ENCODE measurements at regions not wholly inside any gene's neighbourhood (a gene's known extent, or its start where the extent isn't known, plus 50 kb on each side); places are given as distances from the start of the nearest gene placed in this dataset.

DNA sequence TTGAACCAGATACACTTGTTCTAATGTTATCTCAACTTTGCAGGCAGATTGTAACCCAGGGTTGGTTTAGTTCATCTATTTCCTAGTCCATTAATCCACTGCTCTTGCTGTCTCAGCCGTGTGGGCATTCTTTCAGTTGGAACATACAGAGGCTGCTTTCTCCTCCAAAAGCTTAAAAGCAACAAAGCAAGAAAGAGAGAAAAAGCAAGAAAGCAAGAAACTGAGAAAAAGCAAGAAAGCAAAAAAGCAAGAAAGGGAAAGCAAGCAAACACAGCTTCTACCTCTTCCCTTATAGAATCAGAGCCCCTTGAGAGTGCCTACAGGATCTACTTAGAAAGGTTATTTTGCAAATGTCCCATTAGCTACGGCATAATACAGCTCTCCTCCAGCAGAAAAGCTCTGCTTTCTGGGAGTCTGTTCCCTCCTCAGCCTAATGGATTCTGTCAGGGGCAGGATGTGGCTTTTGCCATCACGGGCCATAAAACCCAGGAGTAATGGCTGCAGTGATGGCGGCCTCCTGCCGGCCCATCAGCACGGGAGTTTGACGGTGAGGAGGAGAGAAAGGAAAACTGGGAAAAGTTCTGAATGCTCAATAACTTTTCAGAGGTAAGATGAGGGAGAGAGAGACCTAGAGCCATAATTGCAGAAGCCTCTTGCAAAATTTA, 156.8 kb upstream of the JARID2 start:
- no peak for TF ChIP-seq POLR2AphosphoS5 (IDR thresholded peaks at IDR 0.05; ENCODE audit: low read depth, low read length)
- TF ChIP-seq, protein P1, sequence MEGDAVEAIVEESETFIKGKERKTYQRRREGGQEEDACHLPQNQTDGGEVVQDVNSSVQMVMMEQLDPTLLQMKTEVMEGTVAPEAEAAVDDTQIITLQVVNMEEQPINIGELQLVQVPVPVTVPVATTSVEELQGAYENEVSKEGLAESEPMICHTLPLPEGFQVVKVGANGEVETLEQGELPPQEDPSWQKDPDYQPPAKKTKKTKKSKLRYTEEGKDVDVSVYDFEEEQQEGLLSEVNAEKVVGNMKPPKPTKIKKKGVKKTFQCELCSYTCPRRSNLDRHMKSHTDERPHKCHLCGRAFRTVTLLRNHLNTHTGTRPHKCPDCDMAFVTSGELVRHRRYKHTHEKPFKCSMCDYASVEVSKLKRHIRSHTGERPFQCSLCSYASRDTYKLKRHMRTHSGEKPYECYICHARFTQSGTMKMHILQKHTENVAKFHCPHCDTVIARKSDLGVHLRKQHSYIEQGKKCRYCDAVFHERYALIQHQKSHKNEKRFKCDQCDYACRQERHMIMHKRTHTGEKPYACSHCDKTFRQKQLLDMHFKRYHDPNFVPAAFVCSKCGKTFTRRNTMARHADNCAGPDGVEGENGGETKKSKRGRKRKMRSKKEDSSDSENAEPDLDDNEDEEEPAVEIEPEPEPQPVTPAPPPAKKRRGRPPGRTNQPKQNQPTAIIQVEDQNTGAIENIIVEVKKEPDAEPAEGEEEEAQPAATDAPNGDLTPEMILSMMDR (IDR thresholded peaks at IDR 0.05), result no peak
- TF ChIP-seq TCF7L2 (IDR thresholded peaks at IDR 0.05; ENCODE audit: low read depth, low read length), result no peak
- no peak for TF ChIP-seq SIN3A (IDR thresholded peaks at IDR 0.05; ENCODE audit: borderline replicate concordance, insufficient read depth, low read depth, low read length)
- TF ChIP-seq, protein P2, sequence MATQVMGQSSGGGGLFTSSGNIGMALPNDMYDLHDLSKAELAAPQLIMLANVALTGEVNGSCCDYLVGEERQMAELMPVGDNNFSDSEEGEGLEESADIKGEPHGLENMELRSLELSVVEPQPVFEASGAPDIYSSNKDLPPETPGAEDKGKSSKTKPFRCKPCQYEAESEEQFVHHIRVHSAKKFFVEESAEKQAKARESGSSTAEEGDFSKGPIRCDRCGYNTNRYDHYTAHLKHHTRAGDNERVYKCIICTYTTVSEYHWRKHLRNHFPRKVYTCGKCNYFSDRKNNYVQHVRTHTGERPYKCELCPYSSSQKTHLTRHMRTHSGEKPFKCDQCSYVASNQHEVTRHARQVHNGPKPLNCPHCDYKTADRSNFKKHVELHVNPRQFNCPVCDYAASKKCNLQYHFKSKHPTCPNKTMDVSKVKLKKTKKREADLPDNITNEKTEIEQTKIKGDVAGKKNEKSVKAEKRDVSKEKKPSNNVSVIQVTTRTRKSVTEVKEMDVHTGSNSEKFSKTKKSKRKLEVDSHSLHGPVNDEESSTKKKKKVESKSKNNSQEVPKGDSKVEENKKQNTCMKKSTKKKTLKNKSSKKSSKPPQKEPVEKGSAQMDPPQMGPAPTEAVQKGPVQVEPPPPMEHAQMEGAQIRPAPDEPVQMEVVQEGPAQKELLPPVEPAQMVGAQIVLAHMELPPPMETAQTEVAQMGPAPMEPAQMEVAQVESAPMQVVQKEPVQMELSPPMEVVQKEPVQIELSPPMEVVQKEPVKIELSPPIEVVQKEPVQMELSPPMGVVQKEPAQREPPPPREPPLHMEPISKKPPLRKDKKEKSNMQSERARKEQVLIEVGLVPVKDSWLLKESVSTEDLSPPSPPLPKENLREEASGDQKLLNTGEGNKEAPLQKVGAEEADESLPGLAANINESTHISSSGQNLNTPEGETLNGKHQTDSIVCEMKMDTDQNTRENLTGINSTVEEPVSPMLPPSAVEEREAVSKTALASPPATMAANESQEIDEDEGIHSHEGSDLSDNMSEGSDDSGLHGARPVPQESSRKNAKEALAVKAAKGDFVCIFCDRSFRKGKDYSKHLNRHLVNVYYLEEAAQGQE (IDR thresholded peaks at IDR 0.05; ENCODE audit: insufficient read depth in 1 of 2, low read depth in 2 of 2, low read length in 1 of 2), result no peak
- ChIA-PET POLR2A (no interaction called here), CTCF (no interaction called here)
- intact Hi-C loops (cut with micrococcal nuclease; ENCODE audit: unreplicated experiment), result no loop called here
- no peaks in the 10 kb centered on the region for H3K36me3 ChIP-seq (ENCODE audit: control insufficient read depth, insufficient read depth, low read length)
- BruUV-seq (replicated peaks), result no TSS peak
- DNase-seq (ENCODE audit: low read depth, low spot score) (no peak), ATAC-seq (no peak)
- in situ Hi-C loops (cut with HindIII; ENCODE audit: low pct_unique_long_range_greater_than_20kb, low sequenced_read_pairs), result no loop called here
- no peaks in the 10 kb centered on the region for H3K4me1 ChIP-seq (ENCODE audit: control insufficient read depth, insufficient read depth, low read length)
- H3K27ac ChIP-seq (ENCODE audit: low read length), result no peak overlapping the region
- no peaks in the 10 kb centered on the region for H3K9me3 ChIP-seq (ENCODE audit: control insufficient read depth, insufficient read depth, low read depth, low read length)
- H3K27me3 ChIP-seq (ENCODE audit: control insufficient read depth, insufficient read depth, low read length), result no peaks in the 10 kb centered on the region
- H3K4me3 ChIP-seq (ENCODE audit: low read depth in 2 of 2, low read length in 2 of 2), result no peak overlapping the region

DNA sequence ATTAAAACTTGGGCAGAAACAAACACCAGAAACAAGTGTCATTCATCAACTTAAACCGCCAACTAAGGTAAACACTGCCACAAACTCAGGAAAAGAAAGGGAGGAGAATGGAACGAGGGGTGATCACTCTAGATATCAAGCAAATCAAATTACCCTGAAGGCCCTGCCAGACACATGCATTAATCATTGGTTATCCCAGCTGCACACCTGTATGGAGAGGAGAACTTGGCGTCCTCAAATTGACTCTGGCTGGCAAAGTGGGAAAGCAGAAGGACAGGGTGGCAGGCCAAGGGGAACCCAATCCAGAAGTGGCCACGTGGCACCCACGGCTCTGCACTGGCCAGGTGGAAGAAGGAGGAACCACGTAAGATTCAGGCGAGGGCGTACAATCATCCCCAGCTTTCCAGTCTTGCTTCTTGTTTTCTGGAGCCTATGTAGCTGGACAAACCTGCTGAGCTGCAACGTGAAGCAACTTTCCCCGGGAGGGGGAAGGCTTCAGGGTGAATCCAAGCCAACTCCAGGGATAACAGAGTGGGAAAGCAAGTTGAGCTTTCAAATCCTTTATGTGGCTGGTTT, 156.2 kb upstream of the JARID2 start:
- no peak overlapping the region for H3K4me3 ChIP-seq (ENCODE audit: low read depth in 2 of 2, low read length in 2 of 2)

More for the DNA sequence above, 156.2 kb upstream of the JARID2 start:
- CTCF ChIA-PET, result no interaction called here
- H3K27me3 ChIP-seq (ENCODE audit: control insufficient read depth, insufficient read depth, low read length), result no peaks in the 10 kb centered on the region
- no peaks in the 10 kb centered on the region for H3K4me1 ChIP-seq (ENCODE audit: control insufficient read depth, insufficient read depth, low read length)
- H3K36me3 ChIP-seq (ENCODE audit: control insufficient read depth, insufficient read depth, low read length), result no peaks in the 10 kb centered on the region
- no peak overlapping the region for H3K27ac ChIP-seq (ENCODE audit: low read length)
- no peak for TF ChIP-seq POLR2AphosphoS5 (IDR thresholded peaks at IDR 0.05; ENCODE audit: low read depth, low read length)
- TF ChIP-seq, protein P1 (IDR thresholded peaks at IDR 0.05), result no peak
- no peak for TF ChIP-seq SIN3A (IDR thresholded peaks at IDR 0.05; ENCODE audit: borderline replicate concordance, insufficient read depth, low read depth, low read length)
- TF ChIP-seq, protein P2 (IDR thresholded peaks at IDR 0.05; ENCODE audit: insufficient read depth in 1 of 2, low read depth in 2 of 2, low read length in 1 of 2), result no peak
- no peak for TF ChIP-seq TCF7L2 (IDR thresholded peaks at IDR 0.05; ENCODE audit: low read depth, low read length)
- no peaks in the 10 kb centered on the region for H3K9me3 ChIP-seq (ENCODE audit: control insufficient read depth, insufficient read depth, low read depth, low read length)
- intact Hi-C loops (cut with micrococcal nuclease; ENCODE audit: unreplicated experiment), result no loop called here
- no peak for DNase-seq (ENCODE audit: low read depth, low spot score)
- POLR2A ChIA-PET, result no interaction called here
- no TSS peak for BruUV-seq (replicated peaks)
- no peak for ATAC-seq
- in situ Hi-C loops (cut with HindIII; ENCODE audit: low pct_unique_long_range_greater_than_20kb, low sequenced_read_pairs), result no loop called here
